ENCODE measurements at regions not wholly inside any gene's neighbourhood (a gene's known extent, or its start where the extent isn't known, plus 50 kb on each side); places are given as distances from the start of the nearest gene placed in this dataset.
A peak's percentile ranks its signal among the peaks of the same experiment; 100 is the strongest.

- Histone ChIP-seq H3K4me3 (no peak overlapping the region), H3K9me3 (no peaks in the 10 kb centered on the region), H3K27ac (no peak overlapping the region), H3K36me3 (no peaks in the 10 kb centered on the region), H3K27me3 (peaks cover 0 to 31% of the 10 kb centered on the region in 2 donors), H3K4me1 (no peaks in the 10 kb centered on the region)
- DNase-seq (no peak), ATAC-seq (no peak)
- intact Hi-C loops (cut with DNase I): no loop called here
- no peak for TF ChIP-seq CTCF (IDR thresholded peaks at IDR 0.05)
Measured at GRCh38 chr19:32166238-32166637, 179.2 kb upstream of the ZNF507 start.

DNA sequence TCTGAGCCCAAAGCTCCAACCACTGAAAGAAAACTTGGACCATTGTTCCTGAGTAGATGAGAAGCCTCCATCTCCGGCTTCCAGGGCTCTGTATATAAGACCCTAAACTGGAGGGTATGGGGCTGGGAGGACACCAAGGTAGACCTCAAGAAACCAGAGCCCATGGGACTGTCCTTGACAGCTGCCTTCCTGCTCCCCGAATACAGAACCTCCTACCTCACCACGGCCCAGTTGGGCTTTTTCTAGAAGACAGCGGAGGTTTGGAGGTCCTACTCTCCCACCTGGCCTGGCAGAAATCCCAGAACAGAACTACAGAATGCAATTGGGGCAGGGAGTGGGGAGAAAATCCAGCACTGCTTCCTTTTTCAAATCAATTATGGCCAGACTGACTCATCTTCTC, 177.3 kb upstream of the ZNF507 start:
- ATAC-seq (no peak), DNase-seq (no peak)
- Histone ChIP-seq H3K4me1 (no peaks in the 10 kb centered on the region), H3K9me3 (no peaks in the 10 kb centered on the region), H3K4me3 (no peak overlapping the region), H3K27ac (no peak overlapping the region), H3K27me3 (peaks cover 0 to 31% of the 10 kb centered on the region in 2 donors), H3K36me3 (no peaks in the 10 kb centered on the region)
- intact Hi-C loops (cut with DNase I): no loop called here
- TF ChIP-seq CTCF (IDR thresholded peaks at IDR 0.05): no peak

DNA sequence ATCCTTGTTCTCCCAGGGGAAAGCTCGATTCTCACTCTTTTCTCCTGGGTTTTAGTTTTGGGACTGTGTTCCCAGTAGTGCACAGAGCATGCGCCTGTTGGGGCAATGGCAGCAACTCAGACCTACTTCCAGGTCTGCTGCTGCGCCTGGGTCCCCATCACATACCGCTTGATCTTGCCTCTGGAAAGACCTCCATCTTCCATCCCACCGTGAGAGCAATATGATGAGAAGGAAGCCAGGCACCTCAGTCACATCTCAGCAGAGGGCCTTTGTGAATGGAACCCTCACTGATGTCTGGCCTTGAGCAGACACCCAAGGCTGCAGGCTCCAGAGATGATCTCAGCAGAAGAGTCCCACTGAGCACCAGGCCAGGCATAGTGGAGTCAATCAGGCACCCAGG, 176.8 kb upstream of the ZNF507 start:
- DNase-seq: no peak
- no peak overlapping the region for H3K27ac ChIP-seq
- H3K36me3 ChIP-seq: no peaks in the 10 kb centered on the region
- no peak for ATAC-seq
- no peaks in the 10 kb centered on the region for H3K4me1 ChIP-seq
- no peak overlapping the region for H3K4me3 ChIP-seq
- peaks cover 0 to 31% of the 10 kb centered on the region in 2 donors for H3K27me3 ChIP-seq
- H3K9me3 ChIP-seq: no peaks in the 10 kb centered on the region
- intact Hi-C loops (cut with DNase I): no loop called here
- no peak for TF ChIP-seq CTCF (IDR thresholded peaks at IDR 0.05)

GRCh38 chr19:32171719-32172151, 173.7 kb upstream of the ZNF507 start:
- DNase-seq (peak in 2 of 4 donors; percentile 20 to 24), ATAC-seq (peak; percentile 39)
- H3K9me3 ChIP-seq: no peaks in the 10 kb centered on the region
- no peaks in the 10 kb centered on the region for H3K36me3 ChIP-seq
- H3K27ac ChIP-seq: no peak overlapping the region
- intact Hi-C loops (cut with DNase I): no loop called here
- TF ChIP-seq CTCF (IDR thresholded peaks at IDR 0.05): no peak
- no peak overlapping the region for H3K4me3 ChIP-seq
- peaks cover 0 to 12% of the 10 kb centered on the region in 2 donors for H3K27me3 ChIP-seq
- H3K4me1 ChIP-seq: no peaks in the 10 kb centered on the region

DNA sequence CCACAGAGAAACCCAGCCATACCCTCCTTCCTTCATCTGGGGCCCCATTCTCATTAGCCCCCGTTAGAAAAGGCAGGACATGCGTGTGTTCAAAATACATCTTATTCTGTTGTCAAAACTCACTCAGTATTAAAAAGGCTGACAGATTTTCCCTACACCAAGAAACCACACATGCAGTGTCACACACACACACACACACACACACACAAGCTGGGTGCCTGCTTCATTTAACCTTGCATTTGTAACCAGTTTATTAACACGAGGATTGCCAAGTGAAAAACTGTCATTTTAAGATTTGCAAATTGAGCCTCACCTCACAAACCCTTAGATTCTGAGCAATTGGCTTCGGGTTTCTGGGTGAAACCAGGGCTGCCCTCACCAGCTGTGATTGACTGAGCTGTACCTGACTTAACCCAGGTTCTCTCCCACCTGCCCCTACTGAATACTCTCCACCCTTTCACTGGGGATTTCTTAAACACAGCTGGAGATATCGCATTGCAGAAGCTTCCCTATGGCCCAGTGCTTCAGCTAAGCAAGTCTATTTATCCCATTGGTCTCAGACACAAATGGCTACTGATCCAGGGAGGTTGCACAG, 172.7 kb upstream of the ZNF507 start:
- Histone ChIP-seq H3K4me3 (no peak overlapping the region), H3K4me1 (no peaks in the 10 kb centered on the region), H3K9me3 (no peaks in the 10 kb centered on the region), H3K27ac (no peak overlapping the region), H3K27me3 (peaks cover 0 to 4% of the 10 kb centered on the region in 2 donors), H3K36me3 (no peaks in the 10 kb centered on the region)
- ATAC-seq (no peak), DNase-seq (no peak)
- no peak for TF ChIP-seq CTCF (IDR thresholded peaks at IDR 0.05)
- intact Hi-C loops (cut with DNase I): no loop called here
